Lung microvascular endothelial cell (primary cell): ENCODE measurements at regions not wholly inside any gene's neighbourhood (a gene's known extent, or its start where the extent isn't known, plus 50 kb on each side); places are given as distances from the start of the nearest gene placed in this dataset.
"Not testable (repeated sequence)": the region's sequence is repeated elsewhere in the genome, so short reads cannot be mapped to it uniquely, and the experiment has no call there.

Experiments
- DNase-seq, 2 donors: peaks; one replicate each; pipeline versions ENCODE4 v3.0.0 to v3.0.0-alpha.2; 2010; ENCODE audit warnings: low read depth in 2 of 2

- no peak for DNase-seq
Measured at GRCh38 chr6:74731204-74731603, 474.6 kb downstream of the COL12A1 start.

GRCh38 chr6:74720923-74721322 lies 484.9 kb downstream of the COL12A1 start:
- peak in 1 of 2 donors; percentile 3 for DNase-seq

GRCh38 chr6:74717591-74717990 lies 488.3 kb downstream of the COL12A1 start:
- DNase-seq = no peak

GRCh38 chr6:74715355-74716085 lies 490.3 kb downstream of the COL12A1 start:
- DNase-seq = no peak

GRCh38 chr6:74713941-74714340 lies 491.9 kb downstream of the COL12A1 start:
- DNase-seq = peak in 1 of 2 donors; percentile 64

- no peak for DNase-seq
Measured at GRCh38 chr6:74705451-74705850, 500.4 kb downstream of the COL12A1 start.

- not testable (repeated sequence) for DNase-seq
Measured at GRCh38 chr6:74704540-74704939, 501.3 kb downstream of the COL12A1 start.

GRCh38 chr6:74690365-74690764 lies 515.5 kb downstream of the COL12A1 start:
- no peak for DNase-seq

- no peak for DNase-seq
Measured at GRCh38 chr6:74689601-74690000, 516.3 kb downstream of the COL12A1 start.

- no peak for DNase-seq
Measured at GRCh38 chr6:74677463-74677862, 528.4 kb downstream of the COL12A1 start.

- no peak for DNase-seq
Measured at GRCh38 chr6:74676906-74677305, 528.9 kb downstream of the COL12A1 start.

GRCh38 chr6:74674377-74674776 lies 531.5 kb downstream of the COL12A1 start:
- DNase-seq = no peak

GRCh38 chr6:74671558-74672025 lies 534.3 kb downstream of the COL12A1 start:
- no peak for DNase-seq

- no peak for DNase-seq
Measured at GRCh38 chr6:74658391-74658790, 547.5 kb downstream of the COL12A1 start.

- no peak for DNase-seq
Measured at GRCh38 chr6:74657931-74658330, 547.9 kb downstream of the COL12A1 start.

- no peak for DNase-seq
Measured at GRCh38 chr6:74657011-74657410, 548.8 kb downstream of the COL12A1 start.

- DNase-seq = no peak
Measured at GRCh38 chr6:74656453-74656852, 549.4 kb downstream of the COL12A1 start.

GRCh38 chr6:74654296-74654695 lies 551.6 kb downstream of the COL12A1 start:
- DNase-seq = no peak

GRCh38 chr6:74651948-74652842 lies 553.7 kb downstream of the COL12A1 start:
- no peak for DNase-seq

GRCh38 chr6:74650668-74651067 lies 555.2 kb downstream of the COL12A1 start:
- no peak for DNase-seq

- DNase-seq = no peak
Measured at GRCh38 chr6:74646461-74646860, 559.4 kb downstream of the COL12A1 start.

- no peak for DNase-seq
Measured at GRCh38 chr6:74645108-74645849, 560.6 kb downstream of the COL12A1 start.
